ENCODE measurements at regions not wholly inside any gene's neighbourhood (a gene's known extent, or its start where the extent isn't known, plus 50 kb on each side); places are given as distances from the start of the nearest gene placed in this dataset.

DNA sequence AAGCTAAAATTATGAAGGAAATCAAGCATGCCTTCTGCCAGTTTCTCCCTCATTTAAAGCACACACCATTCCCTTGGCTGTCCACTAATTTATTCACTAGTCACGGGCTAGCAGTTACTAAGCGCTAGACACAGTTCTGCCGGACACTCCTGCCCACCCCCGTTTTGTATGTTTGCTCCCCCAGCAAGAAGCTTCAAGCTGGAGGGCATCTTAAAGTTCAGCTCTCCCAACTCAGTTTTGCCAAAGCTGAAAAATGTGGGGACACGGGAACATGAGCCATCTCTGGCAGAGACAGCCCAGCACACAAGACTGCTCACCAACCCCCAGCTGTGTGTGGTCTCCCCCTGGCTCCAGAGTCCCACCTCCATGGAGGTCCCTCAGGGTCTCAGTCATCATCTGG is 263.6 kb downstream of the BRD1 start:
- TF ChIP-seq ZNF8 (CRISPR knock-in tag; IDR thresholded peaks at IDR 0.05) (no peak), PPARA (CRISPR knock-in tag; IDR thresholded peaks at IDR 0.05; ENCODE audit: borderline replicate concordance) (no peak), ZC3H10 (CRISPR knock-in tag; IDR thresholded peaks at IDR 0.05) (no peak), CSDC2 (CRISPR knock-in tag; IDR thresholded peaks at IDR 0.05) (no peak), ZFP30 (CRISPR knock-in tag; IDR thresholded peaks at IDR 0.05) (no peak), TCF4 (CRISPR knock-in tag; IDR thresholded peaks at IDR 0.05; ENCODE audit: borderline replicate concordance) (no peak), ZFP3 (CRISPR knock-in tag; IDR thresholded peaks at IDR 0.05) (no peak), GLIS3 (CRISPR knock-in tag; IDR thresholded peaks at IDR 0.05) (no peak), SNAI2 (CRISPR knock-in tag; IDR thresholded peaks at IDR 0.05) (no peak), ESRRG (CRISPR knock-in tag; IDR thresholded peaks at IDR 0.05) (no peak)
- no peak for ATAC-seq

- TF ChIP-seq ZFP30 (CRISPR knock-in tag; IDR thresholded peaks at IDR 0.05) = no peak
- no peak for TF ChIP-seq BACH2 (CRISPR knock-in tag; IDR thresholded peaks at IDR 0.05; ENCODE audit: borderline replicate concordance)
- TF ChIP-seq, protein P1, sequence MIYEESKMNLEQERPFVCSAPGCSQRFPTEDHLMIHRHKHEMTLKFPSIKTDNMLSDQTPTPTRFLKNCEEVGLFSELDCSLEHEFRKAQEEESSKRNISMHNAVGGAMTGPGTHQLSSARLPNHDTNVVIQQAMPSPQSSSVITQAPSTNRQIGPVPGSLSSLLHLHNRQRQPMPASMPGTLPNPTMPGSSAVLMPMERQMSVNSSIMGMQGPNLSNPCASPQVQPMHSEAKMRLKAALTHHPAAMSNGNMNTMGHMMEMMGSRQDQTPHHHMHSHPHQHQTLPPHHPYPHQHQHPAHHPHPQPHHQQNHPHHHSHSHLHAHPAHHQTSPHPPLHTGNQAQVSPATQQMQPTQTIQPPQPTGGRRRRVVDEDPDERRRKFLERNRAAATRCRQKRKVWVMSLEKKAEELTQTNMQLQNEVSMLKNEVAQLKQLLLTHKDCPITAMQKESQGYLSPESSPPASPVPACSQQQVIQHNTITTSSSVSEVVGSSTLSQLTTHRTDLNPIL (CRISPR knock-in tag; IDR thresholded peaks at IDR 0.05; ENCODE audit: low read depth) = no peak
- TF ChIP-seq, protein P2, sequence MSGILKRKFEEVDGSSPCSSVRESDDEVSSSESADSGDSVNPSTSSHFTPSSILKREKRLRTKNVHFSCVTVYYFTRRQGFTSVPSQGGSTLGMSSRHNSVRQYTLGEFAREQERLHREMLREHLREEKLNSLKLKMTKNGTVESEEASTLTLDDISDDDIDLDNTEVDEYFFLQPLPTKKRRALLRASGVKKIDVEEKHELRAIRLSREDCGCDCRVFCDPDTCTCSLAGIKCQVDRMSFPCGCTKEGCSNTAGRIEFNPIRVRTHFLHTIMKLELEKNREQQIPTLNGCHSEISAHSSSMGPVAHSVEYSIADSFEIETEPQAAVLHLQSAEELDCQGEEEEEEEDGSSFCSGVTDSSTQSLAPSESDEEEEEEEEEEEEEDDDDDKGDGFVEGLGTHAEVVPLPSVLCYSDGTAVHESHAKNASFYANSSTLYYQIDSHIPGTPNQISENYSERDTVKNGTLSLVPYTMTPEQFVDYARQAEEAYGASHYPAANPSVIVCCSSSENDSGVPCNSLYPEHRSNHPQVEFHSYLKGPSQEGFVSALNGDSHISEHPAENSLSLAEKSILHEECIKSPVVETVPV (CRISPR knock-in tag; IDR thresholded peaks at IDR 0.05) = no peak
- TF ChIP-seq GLIS3 (CRISPR knock-in tag; IDR thresholded peaks at IDR 0.05) = no peak
- TF ChIP-seq ZNF8 (CRISPR knock-in tag; IDR thresholded peaks at IDR 0.05) = no peak
- no peak for ATAC-seq
These were observed 264.9 kb downstream of the BRD1 start for GRCh38 chr22:49562685-49563249.

GRCh38 chr22:49561976-49562375 is 265.7 kb downstream of the BRD1 start:
- TF ChIP-seq, protein P3, sequence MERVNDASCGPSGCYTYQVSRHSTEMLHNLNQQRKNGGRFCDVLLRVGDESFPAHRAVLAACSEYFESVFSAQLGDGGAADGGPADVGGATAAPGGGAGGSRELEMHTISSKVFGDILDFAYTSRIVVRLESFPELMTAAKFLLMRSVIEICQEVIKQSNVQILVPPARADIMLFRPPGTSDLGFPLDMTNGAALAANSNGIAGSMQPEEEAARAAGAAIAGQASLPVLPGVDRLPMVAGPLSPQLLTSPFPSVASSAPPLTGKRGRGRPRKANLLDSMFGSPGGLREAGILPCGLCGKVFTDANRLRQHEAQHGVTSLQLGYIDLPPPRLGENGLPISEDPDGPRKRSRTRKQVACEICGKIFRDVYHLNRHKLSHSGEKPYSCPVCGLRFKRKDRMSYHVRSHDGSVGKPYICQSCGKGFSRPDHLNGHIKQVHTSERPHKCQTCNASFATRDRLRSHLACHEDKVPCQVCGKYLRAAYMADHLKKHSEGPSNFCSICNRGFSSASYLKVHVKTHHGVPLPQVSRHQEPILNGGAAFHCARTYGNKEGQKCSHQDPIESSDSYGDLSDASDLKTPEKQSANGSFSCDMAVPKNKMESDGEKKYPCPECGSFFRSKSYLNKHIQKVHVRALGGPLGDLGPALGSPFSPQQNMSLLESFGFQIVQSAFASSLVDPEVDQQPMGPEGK (CRISPR knock-in tag; IDR thresholded peaks at IDR 0.05; ENCODE audit: borderline replicate concordance) = no peak
- TF ChIP-seq RARB (CRISPR knock-in tag; IDR thresholded peaks at IDR 0.05) = no peak
- no peak for TF ChIP-seq ARNTL (CRISPR knock-in tag; IDR thresholded peaks at IDR 0.05; ENCODE audit: borderline replicate concordance, low read depth)
- TF ChIP-seq TCF4 (CRISPR knock-in tag; IDR thresholded peaks at IDR 0.05; ENCODE audit: borderline replicate concordance) = no peak
- no peak for TF ChIP-seq ZNF565 (CRISPR knock-in tag; conservative IDR thresholded peaks at IDR 0.05; ENCODE audit: low read depth)
- TF ChIP-seq ZFP30 (CRISPR knock-in tag; IDR thresholded peaks at IDR 0.05) = no peak
- no peak for TF ChIP-seq TOX (CRISPR knock-in tag; IDR thresholded peaks at IDR 0.05; ENCODE audit: borderline replicate concordance)
- no peak for TF ChIP-seq PPARA (CRISPR knock-in tag; IDR thresholded peaks at IDR 0.05; ENCODE audit: borderline replicate concordance)
- TF ChIP-seq BACH2 (CRISPR knock-in tag; IDR thresholded peaks at IDR 0.05; ENCODE audit: borderline replicate concordance) = no peak
- TF ChIP-seq CSDC2 (CRISPR knock-in tag; IDR thresholded peaks at IDR 0.05) = no peak
- no peak for TF ChIP-seq ZNF8 (CRISPR knock-in tag; IDR thresholded peaks at IDR 0.05)
- TF ChIP-seq, protein P1 (CRISPR knock-in tag; IDR thresholded peaks at IDR 0.05; ENCODE audit: low read depth) = no peak
- no peak for TF ChIP-seq ISL1 (CRISPR knock-in tag; IDR thresholded peaks at IDR 0.05)
- TF ChIP-seq, protein P2 (CRISPR knock-in tag; IDR thresholded peaks at IDR 0.05) = no peak
- no peak for TF ChIP-seq ZFP3 (CRISPR knock-in tag; IDR thresholded peaks at IDR 0.05)
- TF ChIP-seq, protein P4, sequence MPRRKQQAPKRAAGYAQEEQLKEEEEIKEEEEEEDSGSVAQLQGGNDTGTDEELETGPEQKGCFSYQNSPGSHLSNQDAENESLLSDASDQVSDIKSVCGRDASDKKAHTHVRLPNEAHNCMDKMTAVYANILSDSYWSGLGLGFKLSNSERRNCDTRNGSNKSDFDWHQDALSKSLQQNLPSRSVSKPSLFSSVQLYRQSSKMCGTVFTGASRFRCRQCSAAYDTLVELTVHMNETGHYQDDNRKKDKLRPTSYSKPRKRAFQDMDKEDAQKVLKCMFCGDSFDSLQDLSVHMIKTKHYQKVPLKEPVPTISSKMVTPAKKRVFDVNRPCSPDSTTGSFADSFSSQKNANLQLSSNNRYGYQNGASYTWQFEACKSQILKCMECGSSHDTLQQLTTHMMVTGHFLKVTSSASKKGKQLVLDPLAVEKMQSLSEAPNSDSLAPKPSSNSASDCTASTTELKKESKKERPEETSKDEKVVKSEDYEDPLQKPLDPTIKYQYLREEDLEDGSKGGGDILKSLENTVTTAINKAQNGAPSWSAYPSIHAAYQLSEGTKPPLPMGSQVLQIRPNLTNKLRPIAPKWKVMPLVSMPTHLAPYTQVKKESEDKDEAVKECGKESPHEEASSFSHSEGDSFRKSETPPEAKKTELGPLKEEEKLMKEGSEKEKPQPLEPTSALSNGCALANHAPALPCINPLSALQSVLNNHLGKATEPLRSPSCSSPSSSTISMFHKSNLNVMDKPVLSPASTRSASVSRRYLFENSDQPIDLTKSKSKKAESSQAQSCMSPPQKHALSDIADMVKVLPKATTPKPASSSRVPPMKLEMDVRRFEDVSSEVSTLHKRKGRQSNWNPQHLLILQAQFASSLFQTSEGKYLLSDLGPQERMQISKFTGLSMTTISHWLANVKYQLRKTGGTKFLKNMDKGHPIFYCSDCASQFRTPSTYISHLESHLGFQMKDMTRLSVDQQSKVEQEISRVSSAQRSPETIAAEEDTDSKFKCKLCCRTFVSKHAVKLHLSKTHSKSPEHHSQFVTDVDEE (CRISPR knock-in tag; IDR thresholded peaks at IDR 0.05) = no peak
- TF ChIP-seq ZNF70 (CRISPR knock-in tag; IDR thresholded peaks at IDR 0.05) = no peak
- no peak for TF ChIP-seq OSR1 (CRISPR knock-in tag; IDR thresholded peaks at IDR 0.05)
- ATAC-seq = no peak

Measured in SK-N-SH treated with all-trans-retinoic acid at 6 μM for 48 hours (cell line).